ENCODE measurements at regions not wholly inside any gene's neighbourhood (a gene's known extent, or its start where the extent isn't known, plus 50 kb on each side); places are given as distances from the start of the nearest gene placed in this dataset.

DNA sequence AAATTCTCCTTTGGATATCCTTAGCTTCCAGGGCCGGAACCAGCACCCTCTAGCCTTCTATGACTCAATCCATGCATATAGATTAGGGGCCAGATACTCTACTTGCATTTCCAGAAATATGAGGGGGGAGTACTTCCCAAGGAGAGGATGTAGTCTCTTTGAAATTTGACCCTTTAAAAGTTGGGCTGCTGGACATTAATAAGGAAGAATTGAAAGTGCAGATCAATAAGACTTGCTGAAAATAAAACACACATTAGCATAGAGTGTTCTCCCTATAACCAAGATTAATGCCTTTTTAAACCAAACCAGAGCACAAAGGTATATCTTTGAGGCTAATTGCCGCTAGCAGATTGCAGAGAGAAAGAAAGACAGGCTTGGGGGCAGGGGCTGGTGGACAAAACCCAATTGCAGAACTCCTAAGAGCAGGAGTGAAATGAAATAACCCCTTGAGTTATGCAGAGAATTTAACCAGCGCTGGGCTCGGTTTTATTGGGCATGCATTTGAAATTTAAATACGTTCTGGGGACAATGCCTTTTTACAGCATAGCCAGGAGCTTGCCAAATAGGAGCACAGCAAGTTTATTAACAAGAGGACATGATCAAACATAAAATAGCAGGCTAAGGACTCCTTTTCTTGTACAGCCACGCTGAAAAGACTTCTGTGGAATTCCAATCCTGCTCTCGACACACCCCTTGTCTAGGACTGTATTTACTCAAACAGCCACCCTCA, 108.2 kb upstream of the SALL4 start:
- Histone ChIP-seq H3K27ac (ENCODE audit: low read depth in 1 of 2, low read length in 2 of 2) (no peak overlapping the region), H3K27me3 (ENCODE audit: control insufficient read depth in 4 of 4, insufficient read depth in 4 of 4, low read length in 3 of 4) (no peaks in the 10 kb centered on the region), H3K9me3 (ENCODE audit: control insufficient read depth in 4 of 4, low read length in 3 of 4) (no peaks in the 10 kb centered on the region), H3K4me3 (ENCODE audit: low read depth in 1 of 3, low read length in 3 of 3) (no peak overlapping the region), H3K36me3 (ENCODE audit: control insufficient read depth in 4 of 4, insufficient read depth in 3 of 4, low read depth in 1 of 4, low read length in 3 of 4) (no peaks in the 10 kb centered on the region), H3K4me1 (ENCODE audit: control insufficient read depth in 4 of 4, insufficient read depth in 4 of 4, low read length in 3 of 4) (no peaks in the 10 kb centered on the region), H3K9ac (ENCODE audit: low read depth in 1 of 2, low read length in 2 of 2) (no peak overlapping the region)
- no peak for TF ChIP-seq SP1 (IDR thresholded peaks at IDR 0.05)
- TF ChIP-seq, protein P1, sequence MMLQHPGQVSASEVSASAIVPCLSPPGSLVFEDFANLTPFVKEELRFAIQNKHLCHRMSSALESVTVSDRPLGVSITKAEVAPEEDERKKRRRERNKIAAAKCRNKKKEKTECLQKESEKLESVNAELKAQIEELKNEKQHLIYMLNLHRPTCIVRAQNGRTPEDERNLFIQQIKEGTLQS (IDR thresholded peaks at IDR 0.05), result no peak
- no peak for TF ChIP-seq EGR1 (IDR thresholded peaks at IDR 0.05; ENCODE audit: low read depth in 2 of 2)
- TF ChIP-seq NR2F2 (IDR thresholded peaks at IDR 0.05), result no peak
- TF ChIP-seq ZBTB33 (IDR thresholded peaks at IDR 0.05), result no peak
- no peak for TF ChIP-seq FOXA2 (IDR thresholded peaks at IDR 0.05)
- TF ChIP-seq JUND (IDR thresholded peaks at IDR 0.05), result no peak
- TF ChIP-seq HNF4G (IDR thresholded peaks at IDR 0.05), result no peak
- 61% methylated on average over 7 of the region's 7 CpGs for WGBS
- DNase-seq (ENCODE audit: low spot score), result no peak

DNA sequence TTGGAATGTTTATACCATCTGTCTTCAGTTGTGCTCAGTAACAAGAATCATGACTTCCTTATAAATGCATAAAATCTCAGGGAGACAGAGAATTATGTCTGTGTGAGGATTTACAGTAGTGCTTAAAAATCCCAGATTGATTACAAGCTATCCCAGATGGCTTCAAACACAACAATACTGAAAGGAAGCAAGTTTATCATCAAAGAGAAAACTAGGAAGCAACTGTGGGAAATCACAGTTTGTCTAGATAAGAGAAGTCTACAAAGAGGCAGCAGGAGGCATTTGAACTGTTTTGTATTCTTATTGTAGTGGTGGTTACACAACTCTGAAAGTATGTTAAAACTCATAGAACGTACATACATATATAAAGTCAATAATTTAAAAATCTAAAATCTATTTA, 104.4 kb upstream of the SALL4 start:
- TF ChIP-seq ZBTB33 (IDR thresholded peaks at IDR 0.05), result no peak
- no peak for TF ChIP-seq JUND (IDR thresholded peaks at IDR 0.05)
- no peak for TF ChIP-seq NR2F2 (IDR thresholded peaks at IDR 0.05)
- TF ChIP-seq, protein P1 (IDR thresholded peaks at IDR 0.05), result no peak
- TF ChIP-seq TAF1 (conservative IDR thresholded peaks at IDR 0.05), result no peak
- TF ChIP-seq RAD21 (IDR thresholded peaks at IDR 0.05), result no peak
- TF ChIP-seq EGR1 (IDR thresholded peaks at IDR 0.05; ENCODE audit: low read depth in 2 of 2), result no peak
- no peak for TF ChIP-seq FOXA2 (IDR thresholded peaks at IDR 0.05)
- Histone ChIP-seq H3K27ac (ENCODE audit: low read depth in 1 of 2, low read length in 2 of 2) (no peak overlapping the region), H3K36me3 (ENCODE audit: control insufficient read depth in 4 of 4, insufficient read depth in 3 of 4, low read depth in 1 of 4, low read length in 3 of 4) (no peaks in the 10 kb centered on the region), H3K4me1 (ENCODE audit: control insufficient read depth in 4 of 4, insufficient read depth in 4 of 4, low read length in 3 of 4) (no peaks in the 10 kb centered on the region), H3K4me3 (ENCODE audit: low read depth in 1 of 3, low read length in 3 of 3) (no peak overlapping the region), H3K27me3 (ENCODE audit: control insufficient read depth in 4 of 4, insufficient read depth in 4 of 4, low read length in 3 of 4) (no peaks in the 10 kb centered on the region), H3K9ac (ENCODE audit: low read depth in 1 of 2, low read length in 2 of 2) (no peak overlapping the region), H3K9me3 (ENCODE audit: control insufficient read depth in 4 of 4, low read length in 3 of 4) (no peaks in the 10 kb centered on the region)
- 76% methylated on average over 1 of the region's 1 CpG for WGBS
- DNase-seq (ENCODE audit: low spot score), result no peak

- Histone ChIP-seq H3K9ac (ENCODE audit: low read depth in 1 of 2, low read length in 2 of 2) (no peak overlapping the region), H3K4me3 (ENCODE audit: low read depth in 1 of 3, low read length in 3 of 3) (no peak overlapping the region), H3K27me3 (ENCODE audit: control insufficient read depth in 4 of 4, insufficient read depth in 4 of 4, low read length in 3 of 4) (no peaks in the 10 kb centered on the region), H3K4me1 (ENCODE audit: control insufficient read depth in 4 of 4, insufficient read depth in 4 of 4, low read length in 3 of 4) (no peaks in the 10 kb centered on the region), H3K9me3 (ENCODE audit: control insufficient read depth in 4 of 4, low read length in 3 of 4) (no peaks in the 10 kb centered on the region), H3K27ac (ENCODE audit: low read depth in 1 of 2, low read length in 2 of 2) (no peak overlapping the region), H3K36me3 (ENCODE audit: control insufficient read depth in 4 of 4, insufficient read depth in 3 of 4, low read depth in 1 of 4, low read length in 3 of 4) (no peaks in the 10 kb centered on the region)
- no peak for DNase-seq (ENCODE audit: low spot score)
- no peak for TF ChIP-seq GABPA (IDR thresholded peaks at IDR 0.05 in 1 of 2, conservative IDR thresholded peaks at IDR 0.05 in 1 of 2)
- TF ChIP-seq FOXA2 (IDR thresholded peaks at IDR 0.05), result no peak
- no peak for TF ChIP-seq HNF4G (IDR thresholded peaks at IDR 0.05)
- TF ChIP-seq SP1 (IDR thresholded peaks at IDR 0.05), result no peak
- no peak for TF ChIP-seq RXRA (IDR thresholded peaks at IDR 0.05)
- TF ChIP-seq ZBTB33 (IDR thresholded peaks at IDR 0.05), result no peak
- TF ChIP-seq HNF4A (conservative IDR thresholded peaks at IDR 0.05), result no peak
- no peak for TF ChIP-seq FOXA1 (IDR thresholded peaks at IDR 0.05)
- no peak for TF ChIP-seq TAF1 (conservative IDR thresholded peaks at IDR 0.05)
- no peak for TF ChIP-seq NR2F2 (IDR thresholded peaks at IDR 0.05)
- no peak for TF ChIP-seq REST (IDR thresholded peaks at IDR 0.05)
- TF ChIP-seq RAD21 (IDR thresholded peaks at IDR 0.05), result no peak
- 92% methylated on average over 6 of the region's 6 CpGs for WGBS
These were observed 103.7 kb upstream of the SALL4 start for GRCh38 chr20:51906049-51906448.

Measured in liver (tissue), 7 donors.